GM18520 (cell line): ENCODE measurements at regions not wholly inside any gene's neighbourhood (a gene's known extent, or its start where the extent isn't known, plus 50 kb on each side); places are given as distances from the start of the nearest gene placed in this dataset.

ENCODE experiments used
- ATAC-seq: cut with Tn5 transposase; IDR thresholded peaks from one replicate; pipeline ENCODE4 v1.9.1; 2021; ENCODE audit not compliant: unreplicated experiment

- no peak for ATAC-seq
These were observed 298.6 kb downstream of the SEC14L1 start for GRCh38 chr17:77439189-77440018.

- no peak for ATAC-seq
These were observed 299.8 kb downstream of the SEC14L1 start for GRCh38 chr17:77440560-77440981.

GRCh38 chr17:77441130-77441920 is 300.6 kb downstream of the SEC14L1 start:
- peak; percentile 47 for ATAC-seq

GRCh38 chr17:77441940-77442339 is 301.2 kb downstream of the SEC14L1 start:
- no peak for ATAC-seq

- no peak for ATAC-seq
These were observed 302.4 kb downstream of the SEC14L1 start for GRCh38 chr17:77442976-77443747.

GRCh38 chr17:77443748-77444260 is 303.0 kb downstream of the SEC14L1 start:
- no peak for ATAC-seq

GRCh38 chr17:77444628-77444983 is 303.8 kb downstream of the SEC14L1 start:
- ATAC-seq, result no peak

GRCh38 chr17:77444984-77445759 is 304.4 kb downstream of the SEC14L1 start:
- ATAC-seq, result peak; percentile 27

GRCh38 chr17:77445760-77446532 is 305.2 kb downstream of the SEC14L1 start:
- ATAC-seq, result peak; percentile 11

- no peak for ATAC-seq
These were observed 306.3 kb downstream of the SEC14L1 start for GRCh38 chr17:77446940-77447634.

- no peak for ATAC-seq
These were observed 308.7 kb downstream of the SEC14L1 start for GRCh38 chr17:77449373-77449907.

GRCh38 chr17:77449908-77450741 is 309.4 kb downstream of the SEC14L1 start:
- ATAC-seq, result no peak

- ATAC-seq, result no peak
These were observed 310.0 kb downstream of the SEC14L1 start for GRCh38 chr17:77450742-77451244.

GRCh38 chr17:77451245-77451893 is 310.6 kb downstream of the SEC14L1 start:
- ATAC-seq, result peak; percentile 39

- ATAC-seq, result no peak
These were observed 311.4 kb downstream of the SEC14L1 start for GRCh38 chr17:77451894-77452852.

GRCh38 chr17:77453613-77454241 is 313.0 kb downstream of the SEC14L1 start:
- ATAC-seq, result no peak
